GM12892 (cell line): ENCODE measurements at regions not wholly inside any gene's neighbourhood (a gene's known extent, or its start where the extent isn't known, plus 50 kb on each side); places are given as distances from the start of the nearest gene placed in this dataset.

ENCODE experiments used
- POLR2A ChIP-seq: IDR thresholded peaks from 2 replicates; pipeline ENCODE4 v1.6.1; 2011; ENCODE audit warnings: low read depth, low read length, control low read depth
- POLR2AphosphoS5 ChIP-seq: IDR thresholded peaks from 2 replicates; pipeline ENCODE4 v1.6.1; 2011; ENCODE audit warnings: low read depth, low read length, control low read depth

- TF ChIP-seq POLR2A (no peak), POLR2AphosphoS5 (no peak)
Observed at GRCh38 chr2:40783704-40784103, 331.8 kb upstream of the SLC8A1 start.
